Aorta (tissue), 5 donors: ENCODE measurements at regions not wholly inside any gene's neighbourhood (a gene's known extent, or its start where the extent isn't known, plus 50 kb on each side); places are given as distances from the start of the nearest gene placed in this dataset.

ENCODE experiments used
- ATAC-seq: fragments of 200-7000 bp; cut with Tn5 transposase; one replicate; pipeline ENCODE4 v1.9.1; 2022; ENCODE audit warnings: moderate library complexity; ENCODE audit not compliant: low FRiP score
- DNase-seq, 2 donors: peaks; one replicate each; pipeline ENCODE4 v3.0.0-alpha.2; 2020
- H3K27ac ChIP-seq, 2 donors: one replicate each; pipeline ENCODE4 v1.5.1; 2013; ENCODE audit warnings: low read length in 2 of 2, mild to moderate bottlenecking in 2 of 2, moderate library complexity in 2 of 2, control low read depth in 1 of 2, inconsistent platforms in 1 of 2, low read depth in 1 of 2
- H3K27me3 ChIP-seq, 2 donors: one replicate each; pipeline ENCODE4 v1.6.1; 2013; ENCODE audit warnings: control low read depth in 1 of 2, low read length in 1 of 2, mild to moderate bottlenecking in 1 of 2, moderate library complexity in 1 of 2; ENCODE audit not compliant: insufficient read depth in 2 of 2, control insufficient read depth in 1 of 2
- H3K36me3 ChIP-seq, 2 donors: one replicate each; pipeline ENCODE4 v1.6.1; 2013; ENCODE audit warnings: control low read depth in 1 of 2, low read length in 1 of 2, mild to moderate bottlenecking in 1 of 2; ENCODE audit not compliant: insufficient read depth in 2 of 2, control insufficient read depth in 1 of 2
- H3K4me1 ChIP-seq, 2 donors: one replicate each; pipeline ENCODE4 v1.6.1; 2013; ENCODE audit warnings: low read length in 2 of 2, control low read depth in 1 of 2, mild to moderate bottlenecking in 1 of 2, moderate library complexity in 1 of 2; ENCODE audit not compliant: insufficient read depth in 2 of 2, control insufficient read depth in 1 of 2
- H3K4me3 ChIP-seq, 2 donors: one replicate each; pipeline ENCODE4 v1.5.1; 2013; ENCODE audit warnings: low read length in 2 of 2, control low read depth in 1 of 2, mild to moderate bottlenecking in 1 of 2
- H3K9me3 ChIP-seq: one replicate; pipeline ENCODE4 v1.6.1; 2013; ENCODE audit warnings: mild to moderate bottlenecking, low read length; ENCODE audit not compliant: control insufficient read depth
- WGBS, 2 donors: extraction: QIAGEN DNeasy Blood & Tissue Kit; methylation state at CpG; one replicate each; pipeline ENCODE4 v1.1.7; 2013; 5-methylcytosine and 5-hydroxymethylcytosine counted together
- intact Hi-C, 2 donors: fragments of 100-400 bp; cut with DNase I; formaldehyde crosslinking; loops; one replicate each; pipeline versions ENCODE4 v1.14.2 to v1.15.0; 2022
- donor health status: healthy with polysubstance abuse.
- donor health status: Bipolar disorder and iron deficiency.
- donor health status: DM: no; HTN: no; CAD: no.
- donor health status: DM: no; HTN: no; CAD: no.
- donor health status: DM: yes; HTN: yes; CAD: no.

DNA sequence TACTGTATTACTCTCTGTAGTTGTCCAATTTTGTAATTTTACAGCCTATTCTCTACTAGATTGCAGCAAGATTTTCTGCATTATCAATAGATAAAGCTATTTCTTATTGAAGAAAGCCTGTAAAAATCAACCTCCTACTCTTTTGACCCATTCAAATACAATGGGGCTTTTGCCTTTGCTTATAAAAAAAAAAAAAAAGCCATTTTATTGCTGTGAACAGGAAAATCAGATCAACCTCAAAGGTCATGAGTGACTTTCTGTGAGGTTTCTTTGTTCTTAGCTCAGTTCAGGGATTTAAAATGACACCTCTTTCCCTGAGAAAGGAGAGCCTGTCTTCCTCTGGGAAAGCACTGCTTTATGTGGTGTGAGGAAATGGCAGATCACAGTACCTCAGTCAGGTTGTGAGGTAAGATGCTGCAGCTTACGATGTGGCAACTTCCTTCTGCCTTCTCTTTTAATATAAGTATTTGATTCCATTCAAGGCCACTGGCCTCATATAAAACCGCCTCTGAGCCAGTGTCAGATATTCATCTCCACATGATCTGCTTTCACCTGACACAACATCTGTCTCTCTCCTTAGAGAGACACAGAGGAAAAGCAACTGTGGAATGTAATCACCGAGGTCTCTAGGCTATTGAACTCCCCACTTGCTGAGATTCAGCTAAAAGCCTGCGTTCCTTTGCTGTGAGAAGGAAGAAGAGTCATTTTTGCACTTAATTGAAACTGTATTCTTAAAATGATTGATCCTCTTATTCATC lies 161.5 kb upstream of the MB21D2 start:
- 52 to 54% methylated on average over 4 of the region's 4 CpGs for WGBS, 2 donors
- ATAC-seq, result no peak
- no peaks in the 10 kb centered on the region for H3K36me3 ChIP-seq
- no peaks in the 10 kb centered on the region for H3K4me1 ChIP-seq
- intact Hi-C loops, result no loop called here
- no peak for DNase-seq
- H3K27me3 ChIP-seq, result no peaks in the 10 kb centered on the region
- H3K27ac ChIP-seq, result no peak overlapping the region
- no peak overlapping the region for H3K4me3 ChIP-seq
- H3K9me3 ChIP-seq, result peaks cover 1% of the 10 kb centered on the region

DNA sequence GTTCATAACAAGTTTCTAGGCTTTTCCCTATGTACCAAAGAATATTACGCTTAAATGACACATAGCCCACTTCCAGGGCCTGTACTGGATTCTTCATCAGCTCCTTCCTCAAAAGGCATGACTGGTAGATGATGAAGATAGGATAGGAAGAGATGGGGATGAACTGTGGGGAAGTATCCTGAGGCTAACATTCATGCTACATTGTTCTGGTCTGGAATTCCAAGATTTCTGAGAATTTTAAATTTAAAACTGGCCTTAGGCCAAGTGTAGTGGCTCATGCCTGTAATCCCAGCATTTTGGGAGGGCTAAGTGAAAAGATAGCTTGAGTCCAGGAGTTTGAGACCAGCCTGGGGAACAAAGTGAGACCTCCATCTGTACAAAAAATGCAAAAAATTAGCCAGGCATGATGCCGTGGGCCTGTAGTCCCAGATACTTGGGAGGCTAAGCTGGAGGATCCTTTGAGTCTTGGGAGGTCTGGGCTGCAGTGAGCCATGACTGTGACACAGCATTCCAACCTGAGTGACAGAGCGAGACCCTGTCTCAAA lies 160.1 kb upstream of the PLAAT1 start:
- ATAC-seq, result no peak
- no peak for DNase-seq
- intact Hi-C loops, result no loop called here
- Histone ChIP-seq H3K27me3 (no peaks in the 10 kb centered on the region), H3K36me3 (no peaks in the 10 kb centered on the region), H3K27ac (no peak overlapping the region), H3K9me3 (peaks cover 1% of the 10 kb centered on the region), H3K4me3 (no peak overlapping the region), H3K4me1 (no peaks in the 10 kb centered on the region)
- 75 to 85% methylated on average over 3 of the region's 3 CpGs for WGBS, 2 donors

DNA sequence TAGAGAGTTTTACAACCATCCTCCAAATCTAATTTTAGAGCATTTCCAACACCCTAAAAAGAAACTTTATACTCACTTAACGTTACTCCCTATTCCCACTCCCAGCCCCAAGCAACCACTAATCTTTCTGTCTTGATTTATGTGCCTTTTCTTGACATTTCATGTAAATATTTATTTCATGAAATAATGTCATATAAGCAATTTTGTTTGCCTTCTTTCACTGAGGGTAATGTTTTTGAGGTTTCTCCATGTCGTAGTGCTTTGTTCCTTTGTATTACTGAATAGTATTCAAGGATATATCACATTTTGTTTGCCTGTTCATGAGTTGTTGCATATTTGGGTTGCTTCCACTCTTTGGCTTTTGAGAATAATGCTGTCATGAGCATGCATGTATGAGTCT lies 155.4 kb upstream of the PLAAT1 start:
- intact Hi-C loops, result no loop called here

DNA sequence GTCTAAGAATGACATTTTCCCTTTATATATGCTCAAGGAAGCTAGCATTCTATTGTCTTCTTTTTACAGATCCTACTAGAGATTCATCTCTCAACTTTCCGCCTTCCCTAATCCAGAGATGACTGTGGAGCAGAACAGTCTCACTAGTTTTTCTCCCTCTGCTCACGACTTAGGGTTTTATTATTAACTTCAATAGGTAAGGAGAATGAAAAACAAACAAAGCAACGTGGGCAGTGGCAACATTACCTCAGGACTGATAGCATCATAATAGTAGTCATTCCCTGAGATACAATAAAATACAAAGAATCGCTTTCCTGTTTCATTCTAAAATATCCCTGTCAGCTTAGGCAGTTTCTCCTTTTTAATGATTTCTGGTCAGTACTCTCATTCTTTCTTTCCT lies 154.3 kb upstream of the PLAAT1 start:
- Histone ChIP-seq H3K9me3 (peaks cover 1% of the 10 kb centered on the region), H3K27ac (no peak overlapping the region), H3K27me3 (no peaks in the 10 kb centered on the region), H3K4me3 (no peak overlapping the region), H3K36me3 (no peaks in the 10 kb centered on the region), H3K4me1 (no peaks in the 10 kb centered on the region)
- no peak for DNase-seq
- WGBS, 2 donors, result 56 to 59% methylated on average over 4 of the region's 4 CpGs
- ATAC-seq, result no peak
- intact Hi-C loops, result no loop called here

More for the DNA sequence above, 155.4 kb upstream of the PLAAT1 start:
- DNase-seq (no peak), ATAC-seq (no peak)
- WGBS, 2 donors, result 33 to 39% methylated on average over 2 of the region's 2 CpGs
- H3K4me3 ChIP-seq, result no peak overlapping the region
- H3K4me1 ChIP-seq, result no peaks in the 10 kb centered on the region
- peaks cover 1% of the 10 kb centered on the region for H3K9me3 ChIP-seq
- no peaks in the 10 kb centered on the region for H3K27me3 ChIP-seq
- no peak overlapping the region for H3K27ac ChIP-seq
- H3K36me3 ChIP-seq, result no peaks in the 10 kb centered on the region

DNA sequence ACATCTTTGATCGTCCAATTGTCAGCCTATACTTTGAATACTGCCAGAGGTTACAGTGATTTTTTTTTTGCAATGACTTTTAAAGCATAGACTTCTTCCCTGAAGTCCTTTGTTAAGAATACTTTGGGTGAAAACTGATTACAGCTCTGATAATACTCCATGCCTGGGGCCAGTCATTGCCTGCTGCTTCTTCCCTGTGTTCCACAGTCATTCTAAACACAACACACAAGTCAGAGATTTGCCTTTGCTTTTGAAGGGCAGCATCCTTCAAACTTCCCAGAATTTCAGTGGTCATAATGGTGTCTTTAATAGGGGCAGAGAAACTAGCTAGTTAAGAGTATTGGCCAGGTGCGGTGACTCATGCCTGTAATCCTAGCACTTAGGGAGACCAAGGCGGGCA lies 153.7 kb upstream of the PLAAT1 start:
- 88 to 92% methylated on average over 3 of the region's 3 CpGs for WGBS, 2 donors
- intact Hi-C loops, result no loop called here
- Histone ChIP-seq H3K9me3 (peaks cover 1% of the 10 kb centered on the region), H3K4me1 (no peaks in the 10 kb centered on the region), H3K36me3 (no peaks in the 10 kb centered on the region), H3K4me3 (no peak overlapping the region), H3K27ac (no peak overlapping the region), H3K27me3 (no peaks in the 10 kb centered on the region)
- DNase-seq, result no peak
- ATAC-seq, result no peak

DNA sequence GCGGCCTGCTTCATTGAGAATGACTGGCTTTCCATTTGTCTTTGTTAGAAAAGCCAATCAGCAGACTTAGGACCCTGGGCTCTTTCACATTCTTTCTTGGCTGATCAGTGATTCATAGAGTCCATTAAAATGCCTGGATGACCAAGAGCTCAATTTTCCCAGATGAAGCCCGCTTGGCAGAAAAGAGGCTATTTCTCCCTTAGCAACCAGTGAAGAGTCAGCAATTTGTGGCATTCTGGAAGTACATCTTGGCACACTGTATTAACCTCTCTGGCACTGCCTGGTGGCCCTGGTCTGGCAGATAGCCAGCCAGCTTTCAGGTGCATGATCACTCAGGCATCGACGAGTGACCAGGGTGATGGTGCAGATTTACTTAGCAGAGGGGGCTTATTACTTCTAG lies 145.7 kb upstream of the PLAAT1 start:
- Histone ChIP-seq H3K27ac (no peak overlapping the region), H3K4me1 (no peaks in the 10 kb centered on the region), H3K36me3 (no peaks in the 10 kb centered on the region), H3K9me3 (no peaks in the 10 kb centered on the region), H3K27me3 (no peaks in the 10 kb centered on the region), H3K4me3 (no peak overlapping the region)
- ATAC-seq, result no peak
- intact Hi-C loops, result no loop called here
- 74 to 83% methylated on average over 4 of the region's 4 CpGs for WGBS, 2 donors
- DNase-seq, result no peak

DNA sequence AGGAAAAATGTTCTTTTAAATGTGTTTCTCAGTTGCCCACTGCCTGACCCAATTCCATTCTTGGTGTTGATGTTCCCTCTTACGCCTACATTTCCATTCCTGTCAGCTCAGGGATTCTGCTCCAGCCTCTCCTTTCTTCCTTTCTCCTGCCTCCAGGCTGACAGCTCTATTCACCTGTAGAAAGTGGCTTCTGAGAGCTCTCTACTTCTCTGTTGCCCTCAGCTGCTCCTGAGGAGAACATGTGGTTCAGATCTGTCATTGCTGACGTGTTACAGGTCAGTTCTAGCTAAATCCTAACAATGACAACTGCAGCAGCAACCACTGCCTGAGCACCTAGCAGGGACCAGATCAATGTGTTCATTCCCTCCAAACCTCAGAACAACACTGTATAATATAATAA lies 144.9 kb upstream of the PLAAT1 start:
- H3K4me1 ChIP-seq, result no peaks in the 10 kb centered on the region
- no peak overlapping the region for H3K27ac ChIP-seq
- peaks cover under 1% of the 10 kb centered on the region for H3K9me3 ChIP-seq
- ATAC-seq (no peak), DNase-seq (no peak)
- no peaks in the 10 kb centered on the region for H3K36me3 ChIP-seq
- intact Hi-C loops, result no loop called here
- H3K4me3 ChIP-seq, result no peak overlapping the region
- no peaks in the 10 kb centered on the region for H3K27me3 ChIP-seq
- 53 to 61% methylated on average over 2 of the region's 2 CpGs for WGBS, 2 donors

DNA sequence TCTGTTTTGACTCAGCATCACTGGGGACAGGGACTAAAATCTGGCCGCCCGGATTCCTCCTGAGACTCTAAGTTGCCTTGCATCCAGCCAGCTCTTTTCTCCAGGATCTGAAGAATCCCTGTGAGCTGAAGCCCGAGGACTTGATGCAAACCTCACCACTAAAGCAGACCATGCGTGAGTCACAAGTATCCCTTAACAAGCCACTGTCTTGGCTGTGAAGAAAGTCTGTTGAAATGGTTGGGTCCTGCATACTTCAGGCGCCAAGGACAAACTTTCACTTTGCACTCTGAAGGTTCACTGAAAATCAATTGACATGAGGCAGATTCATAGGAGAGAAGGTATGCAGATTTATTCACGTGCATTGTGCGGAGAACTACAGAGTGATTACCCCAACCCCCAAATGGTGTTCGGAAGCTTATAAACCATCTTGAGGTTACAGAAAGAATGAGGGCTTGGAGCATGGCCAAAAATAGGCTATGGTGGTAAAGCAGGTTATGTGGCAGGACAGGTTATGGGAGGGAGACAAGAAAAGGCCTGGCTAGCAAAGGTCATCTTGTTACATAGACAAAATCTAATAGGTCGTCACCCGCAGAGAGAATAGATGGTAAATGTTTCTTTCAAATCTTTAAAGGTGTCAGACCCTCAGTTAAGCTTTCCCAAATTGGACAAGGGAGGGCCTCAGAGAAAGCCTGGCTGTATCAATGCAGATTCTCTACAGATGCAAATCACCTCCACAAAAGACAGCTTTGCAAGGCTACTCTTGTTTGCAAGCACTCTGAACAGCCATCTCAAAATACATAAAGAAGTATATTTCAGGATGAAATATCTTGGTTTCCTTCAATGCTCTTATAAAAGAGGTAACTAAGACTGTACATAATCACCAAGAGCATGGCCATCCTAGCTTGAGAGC lies 126.3 kb upstream of the PLAAT1 start:
- Histone ChIP-seq H3K27ac (no peak overlapping the region), H3K4me3 (no peak overlapping the region), H3K36me3 (no peaks in the 10 kb centered on the region), H3K27me3 (no peaks in the 10 kb centered on the region), H3K9me3 (no peaks in the 10 kb centered on the region), H3K4me1 (no peaks in the 10 kb centered on the region)
- intact Hi-C loops, result no loop called here
- WGBS, 2 donors, result 87% methylated on average over 10 of the region's 10 CpGs
- DNase-seq (no peak), ATAC-seq (no peak)
